T-helper 1 cell treated with Interleukin-12 subunit alpha and Interleukin-12 subunit beta and Interleukin-4 antibody, amounts not matched to agents 30 ng/mL and 1 ng/mL, for 36 hours (primary cell): ENCODE measurements at regions not wholly inside any gene's neighbourhood (a gene's known extent, or its start where the extent isn't known, plus 50 kb on each side); places are given as distances from the start of the nearest gene placed in this dataset.

Experiments
- intact Hi-C: fragments of 100-400 bp; cut with micrococcal nuclease; formaldehyde crosslinking; loops from one replicate; pipeline ENCODE4 v1.15.1; 2024

DNA sequence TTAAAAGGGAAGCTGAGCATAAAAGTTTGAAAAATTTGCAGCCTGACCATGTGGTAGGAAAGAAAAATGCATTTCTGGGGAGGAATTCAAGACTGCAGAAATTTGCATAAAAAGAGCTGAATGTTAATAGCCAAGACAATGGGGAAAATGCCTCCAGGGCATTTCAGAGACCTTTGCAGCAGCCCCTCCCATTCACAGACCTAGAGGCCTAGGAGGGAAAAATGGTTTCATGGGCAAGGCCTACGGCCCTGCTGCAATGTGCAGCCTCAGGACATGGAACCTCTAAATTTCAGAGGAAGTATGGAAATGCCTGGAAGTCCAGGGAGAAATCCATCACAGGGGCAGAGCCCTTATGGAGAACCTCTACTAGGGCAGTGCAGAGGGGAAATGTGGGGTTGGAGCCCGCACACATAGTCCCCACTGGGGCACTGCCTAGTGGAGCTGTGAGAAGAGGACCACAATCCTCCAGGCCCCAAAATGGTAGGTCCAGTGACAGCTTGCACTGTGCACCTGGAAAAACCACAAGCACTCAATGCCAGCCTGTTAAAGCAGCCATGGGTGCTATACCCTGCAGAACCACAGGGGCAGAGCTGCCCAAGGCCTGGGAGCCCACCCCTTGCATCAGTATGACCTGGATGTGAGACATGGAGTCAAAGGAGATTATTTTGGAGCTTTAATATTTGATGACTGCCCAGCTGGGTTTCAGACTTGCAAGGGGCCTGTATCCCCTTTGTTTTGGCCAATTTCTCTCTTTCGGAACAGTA, 243.8 kb downstream of the DNAJB9 start:
- intact Hi-C loops: no loop called here

DNA sequence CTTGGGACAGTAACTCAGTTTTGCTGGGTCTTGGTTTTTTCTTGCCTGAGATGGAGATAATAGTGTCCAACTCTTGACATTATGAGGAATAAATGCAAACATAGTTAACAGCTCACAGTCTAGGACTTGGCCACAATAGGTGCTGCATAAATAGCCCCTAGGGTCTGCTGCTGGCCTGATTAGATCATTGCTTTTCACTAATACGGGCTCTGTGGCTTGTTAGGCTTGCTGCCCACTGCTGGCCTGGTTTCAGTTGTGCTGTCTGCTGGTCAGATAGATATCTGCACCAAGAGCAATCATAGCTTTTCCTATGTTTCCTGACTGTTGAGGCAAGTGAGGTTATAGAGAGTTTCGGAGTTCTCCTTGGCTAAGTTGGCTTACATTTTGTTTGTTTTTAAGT, 246.1 kb downstream of the DNAJB9 start:
- intact Hi-C loops: no loop called here

DNA sequence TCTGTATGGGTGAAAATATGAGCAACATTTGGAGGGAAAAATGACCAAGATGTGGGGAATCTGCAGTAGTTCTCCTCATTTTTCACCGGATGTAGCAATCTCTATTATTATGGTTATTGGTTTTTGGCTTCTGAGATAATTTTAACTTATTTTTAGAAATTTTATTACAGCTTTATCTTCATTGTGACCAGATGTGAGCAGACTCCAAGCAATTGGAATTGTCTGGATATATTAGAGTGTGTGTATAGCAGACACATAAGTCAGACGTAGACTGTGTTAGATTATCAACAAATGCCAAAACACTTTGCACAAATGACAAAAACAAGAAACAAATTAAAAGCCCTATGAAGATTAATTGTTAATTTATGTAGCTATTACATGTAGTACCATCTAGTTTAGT, 249.1 kb downstream of the DNAJB9 start:
- intact Hi-C loops: no loop called here

DNA sequence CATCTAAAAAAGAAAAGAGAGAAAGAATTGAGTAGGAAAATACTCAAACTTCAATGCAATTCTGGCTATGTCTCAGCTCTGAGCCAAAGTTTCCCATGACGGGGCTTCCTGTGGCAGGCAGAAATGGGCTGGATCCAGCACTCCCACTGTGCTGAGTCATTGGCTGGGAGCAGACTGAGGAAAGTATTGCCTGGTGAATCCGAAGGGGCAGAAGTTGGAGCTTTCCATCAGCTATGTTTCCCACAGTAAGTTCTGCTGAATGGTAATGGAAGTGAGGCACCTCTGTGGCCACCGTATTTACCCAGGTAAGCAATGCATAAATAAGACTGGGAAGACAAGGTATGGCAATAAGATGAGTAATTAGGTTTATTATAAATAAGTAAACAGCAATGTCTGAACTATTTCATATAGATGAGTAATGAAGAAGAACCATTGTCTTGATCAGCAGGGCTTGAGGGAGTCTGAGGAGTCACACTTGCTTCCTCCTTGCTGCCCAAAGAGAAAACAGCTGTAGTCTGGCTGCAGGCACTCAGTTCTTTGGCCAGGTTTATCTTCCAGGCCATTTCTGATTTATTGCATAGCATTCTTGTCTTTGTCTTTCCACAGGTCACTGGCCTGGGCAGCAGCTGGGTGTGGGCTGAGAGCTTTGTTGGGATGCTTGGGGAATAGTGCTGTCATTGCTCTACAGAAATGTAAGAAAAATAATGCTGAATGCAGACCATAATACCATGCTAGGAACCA, 255.3 kb downstream of the DNAJB9 start:
- intact Hi-C loops: no loop called here

DNA sequence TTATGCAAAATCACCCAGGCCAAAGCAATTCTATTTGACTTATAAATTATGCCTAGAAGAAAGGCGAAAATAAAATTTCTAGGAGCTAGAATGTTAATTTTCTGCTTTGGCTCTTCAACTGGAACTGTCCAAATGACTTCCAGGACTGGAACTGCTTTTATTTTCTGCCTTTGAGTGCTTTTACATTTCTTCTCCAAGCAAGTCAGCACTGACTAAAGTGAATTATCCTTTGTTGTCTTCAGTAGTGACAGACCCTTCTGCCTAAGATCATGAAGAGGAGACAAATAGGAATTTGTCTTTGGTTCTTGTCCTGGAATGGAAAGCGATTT, 255.9 kb downstream of the DNAJB9 start:
- intact Hi-C loops: no loop called here

DNA sequence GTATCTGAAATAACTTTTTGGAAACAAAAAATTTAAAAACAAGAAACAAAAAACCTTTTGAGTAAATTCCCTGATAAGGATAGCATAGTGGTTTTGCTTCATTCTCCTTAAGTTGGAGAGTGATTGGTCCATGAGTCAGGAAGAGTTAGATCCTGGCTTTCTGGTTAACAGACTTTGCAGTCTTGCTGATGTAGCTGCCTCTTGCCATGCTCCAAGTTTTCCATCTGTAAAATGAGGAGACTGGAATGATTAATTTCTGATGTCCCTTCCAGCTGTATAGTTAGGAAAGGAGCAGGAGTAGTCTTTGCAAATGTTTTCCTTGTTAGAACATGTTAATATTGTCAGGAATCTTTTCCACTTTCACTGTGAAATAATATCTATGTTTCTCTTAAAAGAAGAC, 266.6 kb downstream of the DNAJB9 start:
- intact Hi-C loops: no loop called here

GRCh38 chr7:108838198-108838597, 268.5 kb downstream of the DNAJB9 start:
- intact Hi-C loops: no loop called here

- intact Hi-C loops: no loop called here
Measured at GRCh38 chr7:108839076-108839475, 269.4 kb downstream of the DNAJB9 start.

- intact Hi-C loops: no loop called here
Measured at GRCh38 chr7:108845951-108846350, 276.3 kb downstream of the DNAJB9 start.

DNA sequence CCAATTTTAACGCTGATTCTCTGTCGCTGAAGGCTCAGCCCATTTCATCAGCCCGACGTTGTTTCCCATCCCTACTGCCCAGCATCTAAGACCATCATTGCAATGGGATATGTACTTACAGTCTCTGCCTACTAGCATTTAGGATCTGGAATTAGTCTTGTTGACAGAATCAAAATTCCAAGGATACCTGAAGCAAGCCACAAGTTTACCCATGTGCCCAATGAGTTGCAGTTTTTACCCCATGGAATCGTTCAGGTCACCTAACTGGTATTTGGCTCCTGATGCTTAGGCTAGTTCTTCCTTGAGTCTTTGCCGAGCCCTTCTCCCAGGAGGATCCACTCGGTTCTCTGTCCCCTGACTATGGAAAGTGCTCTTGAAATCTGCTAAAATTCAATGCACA, 276.8 kb downstream of the DNAJB9 start:
- intact Hi-C loops: no loop called here

DNA sequence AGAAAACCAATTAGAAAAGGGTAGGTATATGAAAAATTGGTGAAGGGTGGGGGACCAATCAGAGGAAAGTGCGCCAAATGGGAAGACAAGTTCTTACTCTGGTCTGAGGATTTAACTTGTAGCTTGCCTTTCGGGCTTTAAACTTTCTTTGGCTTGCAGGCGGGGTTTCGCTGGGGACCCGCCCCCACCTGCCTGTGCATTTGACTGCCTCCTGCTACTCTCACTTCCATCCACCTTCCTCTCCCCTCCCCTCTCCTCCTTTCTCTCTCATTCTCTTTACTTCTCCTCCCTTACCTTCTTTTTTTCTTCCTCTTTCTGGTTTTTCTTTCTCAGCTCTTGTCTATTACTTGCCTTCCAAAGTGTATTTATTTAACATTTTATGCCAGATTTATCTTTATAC, 278.8 kb downstream of the DNAJB9 start:
- intact Hi-C loops: no loop called here

- intact Hi-C loops: no loop called here
Measured at GRCh38 chr7:108860615-108861014, 290.9 kb downstream of the DNAJB9 start.

DNA sequence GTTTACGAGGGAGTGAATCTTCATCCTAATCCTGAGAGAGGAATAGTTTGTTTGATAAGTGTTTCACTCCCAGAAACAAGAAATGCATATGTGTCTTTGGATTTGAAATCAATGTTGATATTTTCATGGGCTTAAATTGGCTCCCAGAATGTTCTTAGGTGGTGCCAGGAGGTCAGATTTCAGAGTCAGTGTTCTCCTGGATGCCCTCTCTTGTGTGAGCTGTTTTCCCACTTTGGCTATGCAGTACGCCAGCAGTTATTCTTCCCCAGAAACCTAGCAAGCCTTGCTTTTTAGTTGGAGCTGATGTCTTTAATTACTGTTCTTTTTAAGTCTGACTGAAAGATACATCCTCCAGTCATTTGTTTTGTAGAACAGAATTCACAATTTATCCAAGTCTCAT, 291.4 kb downstream of the DNAJB9 start:
- intact Hi-C loops: no loop called here

DNA sequence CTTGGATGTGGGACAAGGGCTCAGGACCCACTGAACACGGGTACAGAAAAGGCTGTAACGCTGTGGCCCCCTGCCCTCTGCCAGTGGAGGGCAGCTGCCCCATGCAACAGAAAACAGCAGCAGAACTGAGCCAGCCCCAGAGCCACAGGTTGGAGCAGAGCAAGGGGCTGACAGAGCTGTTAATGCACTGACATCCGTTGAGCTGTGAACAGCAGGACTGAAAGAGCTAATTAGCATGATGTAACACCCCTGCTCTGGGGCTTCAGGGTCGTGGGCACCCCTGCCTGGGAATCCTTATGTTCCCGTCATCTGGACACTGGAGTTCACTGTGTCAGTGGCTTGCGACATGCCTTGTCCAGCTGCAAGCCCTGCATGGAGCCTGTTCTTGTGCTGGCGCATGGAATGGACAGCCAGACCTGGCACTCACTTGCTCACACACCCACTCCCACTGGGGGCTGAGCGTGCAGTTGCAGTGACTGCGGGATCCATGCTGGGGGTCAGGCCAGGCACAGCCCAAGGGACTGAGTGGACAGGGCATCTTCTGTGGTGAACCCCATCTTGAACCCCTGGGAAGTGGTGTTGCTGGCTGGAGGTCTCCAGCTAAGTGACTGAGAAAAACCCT, 293.7 kb downstream of the DNAJB9 start:
- intact Hi-C loops: no loop called here

DNA sequence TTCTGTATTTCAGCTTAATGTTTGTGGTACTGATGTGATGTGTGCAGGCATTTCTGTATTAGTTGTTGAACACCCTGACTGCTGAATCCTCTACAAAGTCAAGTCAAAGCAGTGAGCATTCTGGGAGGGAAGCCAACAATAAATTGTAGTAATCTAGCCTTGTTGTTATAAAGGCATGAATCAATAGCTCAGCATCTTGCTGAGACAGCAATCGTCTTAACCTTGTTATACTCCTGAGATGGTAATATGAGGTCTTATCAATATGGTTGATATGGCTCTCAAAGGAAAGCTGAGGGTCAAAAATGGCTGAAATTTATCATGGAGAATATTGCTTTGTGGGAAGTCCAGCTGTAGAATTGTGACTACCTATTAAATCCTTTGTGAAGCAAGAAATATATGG, 299.4 kb downstream of the DNAJB9 start:
- intact Hi-C loops: no loop called here

- intact Hi-C loops: loop anchor here (1.0 kb wide), 1 partner anchor 262 kb away; no protein-coding TSS in a partner anchor
Measured at GRCh38 chr7:108875139-108875538, 305.5 kb downstream of the DNAJB9 start.

DNA sequence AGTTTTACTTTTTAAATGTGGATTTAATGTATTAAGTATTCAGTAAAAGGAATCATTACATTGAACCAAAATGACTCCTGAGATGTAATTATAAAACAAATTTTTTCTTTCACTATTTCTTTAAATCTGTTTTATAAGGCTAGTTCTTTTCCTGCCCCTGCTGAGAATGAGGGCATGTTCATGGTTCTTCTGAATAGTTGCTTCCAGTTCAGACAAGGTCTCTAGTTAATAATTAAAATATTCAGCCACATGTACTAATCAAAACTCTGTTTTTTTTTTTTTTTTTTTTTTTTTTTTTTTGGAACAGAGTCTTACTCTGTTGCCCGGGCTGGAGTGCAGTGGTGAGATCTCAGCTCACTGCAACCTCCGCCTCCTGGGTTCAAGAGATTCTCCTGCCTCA, 321.2 kb downstream of the DNAJB9 start:
- intact Hi-C loops: no loop called here

DNA sequence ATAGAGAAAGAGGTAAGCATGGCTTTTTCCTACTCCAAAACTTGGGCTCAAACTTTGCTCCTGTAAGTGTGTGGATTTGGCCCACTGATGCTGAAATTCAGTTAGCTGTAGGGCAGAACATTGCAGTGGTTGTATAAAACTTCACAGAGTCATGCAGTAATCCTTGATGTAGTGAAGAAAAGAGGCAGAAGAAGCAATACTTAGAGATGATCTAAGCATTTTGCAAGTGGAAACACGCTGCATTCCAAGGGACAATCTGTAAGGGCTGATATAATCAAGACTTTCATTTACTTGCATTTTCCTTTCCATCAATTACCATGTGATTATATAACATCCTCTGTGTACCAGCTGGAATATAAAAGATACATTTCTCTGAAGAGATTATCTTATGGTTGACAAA, 338.8 kb downstream of the DNAJB9 start:
- intact Hi-C loops: no loop called here

DNA sequence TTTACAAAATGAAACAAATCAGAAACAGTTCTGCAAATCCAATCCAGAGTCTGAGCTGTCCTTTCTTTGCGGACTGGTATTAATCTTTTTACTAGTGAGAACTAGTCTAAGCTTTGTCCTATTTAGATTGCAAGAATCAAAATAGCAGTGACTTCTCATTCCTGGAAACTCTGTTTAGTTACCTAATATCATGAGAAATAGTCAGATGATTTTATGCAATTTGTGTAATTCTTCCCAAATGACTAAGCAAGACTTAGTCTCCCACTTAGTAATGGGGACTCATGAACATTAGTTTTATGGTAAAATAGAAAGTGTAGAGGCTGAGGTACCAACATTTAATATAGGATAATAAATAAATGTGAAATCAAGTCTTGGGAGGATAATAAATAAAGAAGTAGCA, 341.3 kb downstream of the DNAJB9 start:
- intact Hi-C loops: no loop called here

DNA sequence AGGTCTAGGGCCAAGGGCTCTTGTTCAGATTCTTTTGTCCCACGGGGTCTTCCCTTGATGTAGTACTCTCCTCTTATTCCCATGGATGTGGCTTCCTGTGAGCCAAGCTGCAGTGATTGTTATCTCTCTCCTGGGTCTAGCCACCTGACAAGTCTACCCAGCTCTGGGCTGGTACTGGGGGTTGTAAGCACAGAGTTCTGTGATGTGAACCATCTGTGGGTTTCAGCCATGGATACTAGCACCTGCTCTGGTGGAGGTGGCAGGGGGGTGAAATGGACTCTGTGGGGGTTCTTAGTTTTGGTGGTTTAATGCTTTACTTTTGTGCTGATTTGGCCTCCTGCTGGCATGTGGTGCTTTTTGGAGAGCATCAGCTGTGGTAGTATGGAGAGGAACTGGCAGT, 350.8 kb downstream of the DNAJB9 start:
- intact Hi-C loops: no loop called here

GRCh38 chr7:108943048-108943447, 373.4 kb downstream of the DNAJB9 start:
- intact Hi-C loops: loop anchor here (1.0 kb wide), 1 partner anchor 28 kb away; no protein-coding TSS in a partner anchor

- intact Hi-C loops: no loop called here
Measured at GRCh38 chr7:108947526-108947925, 377.9 kb downstream of the DNAJB9 start.

DNA sequence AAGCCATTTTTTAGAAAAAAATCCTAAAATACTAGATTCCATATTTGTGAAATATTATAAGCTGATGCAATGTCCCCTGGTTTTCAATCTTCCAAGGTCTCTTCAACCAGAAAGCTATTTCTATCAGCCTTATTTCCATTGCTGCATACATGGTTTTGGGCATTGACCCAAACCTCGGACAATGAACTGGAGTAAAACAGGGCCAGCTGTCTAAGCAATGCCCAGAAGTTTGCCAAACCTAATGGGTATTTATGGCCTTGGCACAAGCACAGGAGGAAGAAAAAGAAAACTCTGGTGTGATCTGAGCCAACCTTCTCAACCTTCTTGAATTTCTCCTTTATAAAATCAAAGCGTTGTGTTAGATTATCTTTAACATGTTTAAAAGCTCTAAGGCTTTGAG, 402.3 kb downstream of the DNAJB9 start:
- intact Hi-C loops: no loop called here
